ENCODE measurements at regions not wholly inside any gene's neighbourhood (a gene's known extent, or its start where the extent isn't known, plus 50 kb on each side); places are given as distances from the start of the nearest gene placed in this dataset.

GRCh38 chr22:45077826-45078334 lies 68.1 kb upstream of the PHF21B start:
- TF ChIP-seq CTCF (IDR thresholded peaks at IDR 0.05; ENCODE audit: insufficient read depth, low read depth, low read length) (no peak), EZH2 (IDR thresholded peaks at IDR 0.05; ENCODE audit: insufficient read depth, low read length) (no peak)
